ENCODE measurements at regions not wholly inside any gene's neighbourhood (a gene's known extent, or its start where the extent isn't known, plus 50 kb on each side); places are given as distances from the start of the nearest gene placed in this dataset.

DNA sequence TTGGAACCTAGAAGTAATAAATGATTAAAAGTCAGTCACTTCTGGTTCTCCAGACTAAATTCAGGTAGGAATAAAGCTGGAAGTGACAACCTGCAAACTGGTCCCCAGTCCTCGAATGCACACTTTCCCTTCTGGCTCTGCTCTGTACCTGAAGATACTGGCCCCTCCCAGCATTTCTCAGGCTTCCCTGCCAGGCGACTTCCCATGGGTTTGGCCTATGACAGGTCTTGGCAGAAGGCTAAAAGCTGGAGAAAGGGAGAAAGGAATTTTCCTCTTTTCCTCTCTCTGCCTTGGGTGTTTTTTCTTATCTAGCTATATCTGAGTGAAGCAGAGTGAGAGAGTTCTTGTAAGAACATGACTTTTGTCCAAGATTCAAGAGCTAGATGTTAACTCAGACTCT, 1005.7 kb downstream of the DTWD2 start:
- DNase-seq (ENCODE audit: low spot score in 2 of 2) = no peak
- no peaks in the 10 kb centered on the region for H3K9me3 ChIP-seq
- no peak overlapping the region for H3K4me3 ChIP-seq
- H3K27ac ChIP-seq = no peak overlapping the region
- H3K27me3 ChIP-seq = no peaks in the 10 kb centered on the region
- WGBS = 39% methylated on average over 2 of the region's 2 CpGs
- no peak for TF ChIP-seq EP300 (IDR thresholded peaks at IDR 0.05)
- TF ChIP-seq POLR2AphosphoS5 (IDR thresholded peaks at IDR 0.05) = no peak
- TF ChIP-seq POLR2A (IDR thresholded peaks at IDR 0.05) = no peak
- TF ChIP-seq, protein P1, sequence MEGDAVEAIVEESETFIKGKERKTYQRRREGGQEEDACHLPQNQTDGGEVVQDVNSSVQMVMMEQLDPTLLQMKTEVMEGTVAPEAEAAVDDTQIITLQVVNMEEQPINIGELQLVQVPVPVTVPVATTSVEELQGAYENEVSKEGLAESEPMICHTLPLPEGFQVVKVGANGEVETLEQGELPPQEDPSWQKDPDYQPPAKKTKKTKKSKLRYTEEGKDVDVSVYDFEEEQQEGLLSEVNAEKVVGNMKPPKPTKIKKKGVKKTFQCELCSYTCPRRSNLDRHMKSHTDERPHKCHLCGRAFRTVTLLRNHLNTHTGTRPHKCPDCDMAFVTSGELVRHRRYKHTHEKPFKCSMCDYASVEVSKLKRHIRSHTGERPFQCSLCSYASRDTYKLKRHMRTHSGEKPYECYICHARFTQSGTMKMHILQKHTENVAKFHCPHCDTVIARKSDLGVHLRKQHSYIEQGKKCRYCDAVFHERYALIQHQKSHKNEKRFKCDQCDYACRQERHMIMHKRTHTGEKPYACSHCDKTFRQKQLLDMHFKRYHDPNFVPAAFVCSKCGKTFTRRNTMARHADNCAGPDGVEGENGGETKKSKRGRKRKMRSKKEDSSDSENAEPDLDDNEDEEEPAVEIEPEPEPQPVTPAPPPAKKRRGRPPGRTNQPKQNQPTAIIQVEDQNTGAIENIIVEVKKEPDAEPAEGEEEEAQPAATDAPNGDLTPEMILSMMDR (IDR thresholded peaks at IDR 0.05) = no peak
- H3K4me1 ChIP-seq = no peaks in the 10 kb centered on the region
- H3K36me3 ChIP-seq = no peaks in the 10 kb centered on the region

DNA sequence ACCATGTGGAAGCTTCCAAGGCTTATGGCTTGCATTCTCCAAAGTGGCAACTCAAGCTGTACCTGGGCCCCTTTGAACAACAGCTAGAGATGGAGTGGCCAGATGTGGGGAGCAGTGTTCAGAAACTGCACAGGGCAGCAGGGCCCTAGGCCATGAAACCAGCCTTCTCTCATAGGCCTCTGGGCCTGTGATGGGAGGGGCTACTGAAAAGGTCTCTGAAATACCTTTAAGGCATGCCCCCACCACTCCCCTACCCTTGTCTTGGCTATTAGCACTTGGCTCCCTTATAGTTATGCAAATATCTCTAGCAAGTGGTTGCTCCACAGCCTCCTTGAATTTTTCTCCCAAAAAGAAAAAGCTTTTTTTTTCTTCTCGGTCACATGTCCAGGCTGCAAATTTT, 1014.6 kb downstream of the DTWD2 start:
- H3K27me3 ChIP-seq = no peaks in the 10 kb centered on the region
- no peak overlapping the region for H3K27ac ChIP-seq
- no peak overlapping the region for H3K4me3 ChIP-seq
- no peak for DNase-seq (ENCODE audit: low spot score in 2 of 2)
- H3K4me1 ChIP-seq = no peaks in the 10 kb centered on the region
- WGBS = 97% methylated on average over 1 of the region's 1 CpG
- H3K9me3 ChIP-seq = no peaks in the 10 kb centered on the region
- TF ChIP-seq EP300 (IDR thresholded peaks at IDR 0.05) = no peak
- no peak for TF ChIP-seq POLR2A (IDR thresholded peaks at IDR 0.05)
- no peak for TF ChIP-seq POLR2AphosphoS5 (IDR thresholded peaks at IDR 0.05)
- no peaks in the 10 kb centered on the region for H3K36me3 ChIP-seq

DNA sequence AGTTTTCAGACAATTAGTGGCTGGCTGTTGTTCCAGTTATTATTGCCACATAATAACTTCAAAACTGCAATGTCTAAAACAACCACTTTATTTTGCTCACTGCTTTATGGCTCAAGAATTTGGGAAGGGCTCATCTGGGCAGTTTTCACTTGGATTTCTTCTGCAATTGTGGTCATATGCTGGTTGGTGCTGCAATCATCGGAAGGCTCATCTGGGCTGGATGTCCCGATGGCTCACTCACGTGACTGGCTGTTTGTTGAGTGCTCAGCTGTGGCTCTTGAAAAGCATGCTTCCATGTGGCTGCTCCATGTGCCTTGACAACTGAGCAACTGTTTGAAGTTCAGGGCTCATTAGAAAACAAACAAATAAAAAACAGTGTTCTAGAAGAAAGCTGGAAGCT, 1032.5 kb downstream of the DTWD2 start:
- Histone ChIP-seq H3K9me3 (no peaks in the 10 kb centered on the region), H3K4me3 (no peak overlapping the region), H3K4me1 (no peaks in the 10 kb centered on the region), H3K27me3 (no peaks in the 10 kb centered on the region), H3K27ac (no peak overlapping the region), H3K36me3 (no peaks in the 10 kb centered on the region)
- TF ChIP-seq POLR2A (IDR thresholded peaks at IDR 0.05) (no peak), EP300 (IDR thresholded peaks at IDR 0.05) (no peak), POLR2AphosphoS5 (IDR thresholded peaks at IDR 0.05) (no peak)
- TF ChIP-seq, protein P1 (IDR thresholded peaks at IDR 0.05) = no peak
- peak; percentile 68 to 77 for DNase-seq (ENCODE audit: low spot score in 2 of 2)
- WGBS = 78% methylated on average over 3 of the region's 3 CpGs

DNA sequence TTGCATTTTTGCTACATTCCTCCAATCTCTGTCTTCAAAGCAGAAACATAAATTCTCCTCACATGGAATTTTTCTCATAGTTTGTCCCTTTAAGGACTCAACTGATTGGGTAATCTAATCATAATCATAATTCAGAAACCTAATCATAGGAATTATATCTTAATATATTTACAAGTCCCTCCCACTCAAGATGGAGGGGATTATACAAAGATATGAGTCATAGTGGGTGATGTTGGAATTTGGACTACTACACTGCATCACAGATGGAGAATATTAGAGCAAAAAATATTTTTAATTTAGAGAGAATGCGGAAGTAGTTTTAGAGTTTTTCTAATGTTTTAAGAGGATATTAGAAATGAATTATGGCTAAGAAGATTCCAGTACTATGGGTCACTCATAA, 1034.0 kb downstream of the DTWD2 start:
- TF ChIP-seq, protein P1 (IDR thresholded peaks at IDR 0.05) = no peak
- 73% methylated on average over 1 of the region's 1 CpG for WGBS
- Histone ChIP-seq H3K9me3 (no peaks in the 10 kb centered on the region), H3K4me1 (no peaks in the 10 kb centered on the region), H3K27ac (no peak overlapping the region), H3K27me3 (no peaks in the 10 kb centered on the region), H3K36me3 (no peaks in the 10 kb centered on the region), H3K4me3 (no peak overlapping the region)
- no peak for DNase-seq (ENCODE audit: low spot score in 2 of 2)

DNA sequence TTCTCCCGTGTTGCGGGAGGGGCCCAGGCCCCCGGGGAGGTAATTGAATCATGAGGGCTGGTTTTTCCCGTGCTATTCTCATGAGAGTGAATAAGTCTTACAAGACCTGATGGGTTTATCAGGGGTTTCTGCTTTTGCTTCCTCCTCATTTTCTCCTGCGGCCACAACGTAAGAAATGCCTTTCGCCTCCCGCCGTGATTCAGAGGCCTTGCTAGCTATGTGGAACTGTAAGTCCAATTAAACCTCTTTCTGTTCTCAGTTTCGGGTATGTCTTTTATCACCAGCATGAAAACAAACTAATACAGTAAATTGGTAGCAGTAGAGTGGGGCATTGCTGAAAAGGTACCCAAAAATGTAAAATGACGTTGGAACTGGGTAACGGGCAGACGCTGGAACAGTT, 1035.1 kb downstream of the DTWD2 start:
- Histone ChIP-seq H3K27me3 (no peaks in the 10 kb centered on the region), H3K36me3 (no peaks in the 10 kb centered on the region), H3K4me1 (no peaks in the 10 kb centered on the region), H3K4me3 (no peak overlapping the region), H3K27ac (no peak overlapping the region), H3K9me3 (no peaks in the 10 kb centered on the region)
- DNase-seq (ENCODE audit: low spot score in 2 of 2) = no peak
- WGBS = 93% methylated on average over 13 of the region's 13 CpGs
- TF ChIP-seq EP300 (IDR thresholded peaks at IDR 0.05) = no peak
- TF ChIP-seq POLR2AphosphoS5 (IDR thresholded peaks at IDR 0.05) = no peak
- TF ChIP-seq, protein P1 (IDR thresholded peaks at IDR 0.05) = no peak
- TF ChIP-seq POLR2A (IDR thresholded peaks at IDR 0.05) = no peak

DNA sequence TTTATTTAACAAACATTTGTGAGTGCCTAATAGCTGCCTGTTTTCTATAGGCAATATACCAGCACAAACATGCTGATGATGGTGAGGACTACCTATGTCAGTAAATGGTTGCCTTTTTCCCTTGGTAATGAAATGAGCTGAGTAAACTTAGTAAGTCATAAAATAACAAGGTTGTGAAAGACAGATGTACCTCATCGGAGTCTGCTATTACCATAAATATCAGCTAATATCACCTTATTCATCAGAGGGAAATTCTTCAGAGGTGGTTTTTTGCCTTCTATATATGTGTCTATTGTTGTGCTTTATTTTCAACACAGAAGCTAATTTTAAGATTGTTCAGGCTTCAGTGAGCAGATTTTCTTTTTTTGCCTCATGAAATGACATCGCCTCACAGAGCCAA, 1040.5 kb downstream of the DTWD2 start:
- no peaks in the 10 kb centered on the region for H3K27me3 ChIP-seq
- no peak overlapping the region for H3K27ac ChIP-seq
- TF ChIP-seq, protein P1 (IDR thresholded peaks at IDR 0.05) = no peak
- TF ChIP-seq POLR2AphosphoS5 (IDR thresholded peaks at IDR 0.05) (no peak), EP300 (IDR thresholded peaks at IDR 0.05) (no peak), POLR2A (IDR thresholded peaks at IDR 0.05) (no peak)
- no peaks in the 10 kb centered on the region for H3K9me3 ChIP-seq
- no peaks in the 10 kb centered on the region for H3K36me3 ChIP-seq
- H3K4me1 ChIP-seq = no peaks in the 10 kb centered on the region
- H3K4me3 ChIP-seq = no peak overlapping the region
- DNase-seq (ENCODE audit: low spot score in 2 of 2) = no peak
- 92% methylated on average over 2 of the region's 2 CpGs for WGBS
